Caki2 (cell line): ENCODE measurements at regions not wholly inside any gene's neighbourhood (a gene's known extent, or its start where the extent isn't known, plus 50 kb on each side); places are given as distances from the start of the nearest gene placed in this dataset.

Source experiments
- DNase-seq: peaks from one replicate; pipeline ENCODE4 v3.0.0-alpha.2; 2015; ENCODE audit warnings: low read depth
- in situ Hi-C: cut with HindIII; loops from 2 replicates; pipeline ENCODE4 v1.10.0; 2016; ENCODE audit warnings: low sequenced_read_pairs, low pct_unique_long_range_greater_than_20kb, mixed read lengths

GRCh38 chr3:3241596-3241995, 62.1 kb upstream of the CRBN start:
- DNase-seq = no peak
- in situ Hi-C loops = no loop called here

- in situ Hi-C loops = no loop called here
- no peak for DNase-seq
Observed at GRCh38 chr3:3240986-3241385, 61.5 kb upstream of the CRBN start.

- no peak for DNase-seq
- in situ Hi-C loops = no loop called here
Observed at GRCh38 chr3:3237979-3238378, 58.5 kb upstream of the CRBN start.

GRCh38 chr3:3232251-3232650, 52.8 kb upstream of the CRBN start:
- in situ Hi-C loops = no loop called here

More at GRCh38 chr3:3232251-3232650, 52.8 kb upstream of the CRBN start:
- no peak for DNase-seq
